ENCODE measurements at regions not wholly inside any gene's neighbourhood (a gene's known extent, or its start where the extent isn't known, plus 50 kb on each side); places are given as distances from the start of the nearest gene placed in this dataset.
A peak's percentile ranks its signal among the peaks of the same experiment; 100 is the strongest.
"Not testable (repeated sequence)": the region's sequence is repeated elsewhere in the genome, so short reads cannot be mapped to it uniquely, and the experiment has no call there.

- no peak for TF ChIP-seq CTCF (IDR thresholded peaks at IDR 0.05; ENCODE audit: low read depth, low read length)
- in situ Hi-C loops (cut with HindIII; ENCODE audit: low sequenced_read_pairs), result no loop called here
- H3K4me3 ChIP-seq (ENCODE audit: low read depth, low read length), result no peak overlapping the region
- DNase-seq (ENCODE audit: low read depth, low spot score), result no peak
Observed at GRCh38 chr5:112485934-112486355, 66.9 kb upstream of the EPB41L4A start.

- H3K4me3 ChIP-seq (ENCODE audit: low read depth, low read length), result no peak overlapping the region
- no peak for DNase-seq (ENCODE audit: low read depth, low spot score)
- TF ChIP-seq CTCF (IDR thresholded peaks at IDR 0.05; ENCODE audit: low read depth, low read length), result peak; percentile 38
- in situ Hi-C loops (cut with HindIII; ENCODE audit: low sequenced_read_pairs), result no loop called here
Observed at GRCh38 chr5:112491257-112491656, 72.2 kb upstream of the EPB41L4A start.

DNA sequence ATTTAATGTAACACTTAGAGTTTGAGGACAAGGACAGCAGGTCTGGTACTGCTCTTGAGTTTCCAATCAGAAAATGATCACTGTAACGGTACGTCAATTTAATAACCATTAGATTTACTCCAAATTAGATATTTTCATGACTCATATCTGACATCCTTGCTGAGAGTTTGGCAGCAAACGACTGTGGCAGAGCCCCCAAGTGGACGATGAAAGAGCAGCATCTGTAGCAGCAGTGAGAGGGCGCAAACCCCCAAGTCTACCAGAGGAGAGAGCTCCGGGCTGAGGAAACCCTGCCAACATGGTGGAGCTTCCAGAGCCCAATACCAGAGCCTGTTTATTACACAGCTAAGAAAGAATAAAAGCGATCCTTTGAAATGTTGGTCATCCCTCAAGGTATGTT lies 73.2 kb upstream of the EPB41L4A start:
- TF ChIP-seq CTCF (IDR thresholded peaks at IDR 0.05; ENCODE audit: low read depth, low read length), result peak; percentile 78
- in situ Hi-C loops (cut with HindIII; ENCODE audit: low sequenced_read_pairs), result no loop called here
- peak; percentile 60 for DNase-seq (ENCODE audit: low read depth, low spot score)
- no peak overlapping the region for H3K4me3 ChIP-seq (ENCODE audit: low read depth, low read length)

GRCh38 chr5:112503749-112504501 lies 84.8 kb upstream of the EPB41L4A start:
- in situ Hi-C loops (cut with HindIII; ENCODE audit: low sequenced_read_pairs); H3K4me3 ChIP-seq (ENCODE audit: low read depth, low read length); DNase-seq (ENCODE audit: low read depth, low spot score): not testable (repeated sequence)

GRCh38 chr5:112509097-112509496 lies 90.0 kb upstream of the EPB41L4A start:
- DNase-seq (ENCODE audit: low read depth, low spot score); in situ Hi-C loops (cut with HindIII; ENCODE audit: low sequenced_read_pairs); H3K4me3 ChIP-seq (ENCODE audit: low read depth, low read length): not testable (repeated sequence)

- H3K4me3 ChIP-seq (ENCODE audit: low read depth, low read length), result no peak overlapping the region
- no peak for DNase-seq (ENCODE audit: low read depth, low spot score)
- in situ Hi-C loops (cut with HindIII; ENCODE audit: low sequenced_read_pairs), result no loop called here
- TF ChIP-seq CTCF (IDR thresholded peaks at IDR 0.05; ENCODE audit: low read depth, low read length), result no peak
Observed at GRCh38 chr5:112511920-112512319, 92.8 kb upstream of the EPB41L4A start.

- no peak overlapping the region for H3K4me3 ChIP-seq (ENCODE audit: low read depth, low read length)
- in situ Hi-C loops (cut with HindIII; ENCODE audit: low sequenced_read_pairs), result no loop called here
- TF ChIP-seq CTCF (IDR thresholded peaks at IDR 0.05; ENCODE audit: low read depth, low read length), result no peak
- DNase-seq (ENCODE audit: low read depth, low spot score), result no peak
Observed at GRCh38 chr5:112512901-112513300, 93.8 kb upstream of the EPB41L4A start.

DNA sequence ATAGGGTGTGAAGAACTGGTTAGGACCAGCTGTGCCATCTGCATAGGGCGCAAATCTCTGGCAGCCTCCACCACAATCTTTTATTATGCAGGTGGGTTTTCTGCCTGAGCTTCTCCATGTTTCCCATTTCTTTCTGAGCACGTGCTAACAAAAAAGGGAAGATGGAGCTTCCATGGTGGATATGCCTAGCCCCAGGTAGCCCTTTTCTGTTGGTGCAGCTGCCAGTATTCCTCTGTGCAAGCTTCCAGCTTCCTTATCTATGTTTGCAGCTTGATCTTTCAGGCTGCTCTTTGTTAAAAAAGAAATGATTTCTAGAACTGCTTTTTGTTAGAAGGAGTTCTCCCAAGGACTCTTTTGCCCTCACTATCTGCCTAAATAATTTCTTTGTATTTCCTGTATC lies 95.0 kb upstream of the EPB41L4A start:
- no peak for TF ChIP-seq CTCF (IDR thresholded peaks at IDR 0.05; ENCODE audit: low read depth, low read length)
- in situ Hi-C loops (cut with HindIII; ENCODE audit: low sequenced_read_pairs), result no loop called here
- H3K4me3 ChIP-seq (ENCODE audit: low read depth, low read length), result no peak overlapping the region
- no peak for DNase-seq (ENCODE audit: low read depth, low spot score)

DNA sequence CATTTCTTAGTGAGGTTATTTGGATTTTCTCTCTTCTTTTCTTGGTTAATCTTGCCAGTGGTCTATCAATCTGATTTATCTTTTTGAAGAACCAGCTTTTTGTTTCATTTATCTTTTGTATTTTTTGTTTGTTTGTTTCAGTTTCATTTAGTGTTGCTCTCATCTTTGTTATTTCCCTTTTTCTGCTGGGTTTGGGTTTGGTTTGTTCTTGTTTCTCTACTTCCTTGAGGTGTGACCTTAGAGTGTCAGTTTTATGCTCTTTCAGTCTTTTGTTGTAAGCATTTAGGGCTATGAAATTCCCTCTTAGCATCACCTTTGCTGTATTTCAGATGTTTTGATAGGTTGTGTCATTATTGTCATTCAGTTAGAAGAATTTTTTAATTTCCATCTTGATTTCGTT lies 101.4 kb upstream of the EPB41L4A start:
- in situ Hi-C loops (cut with HindIII; ENCODE audit: low sequenced_read_pairs); H3K4me3 ChIP-seq (ENCODE audit: low read depth, low read length); DNase-seq (ENCODE audit: low read depth, low spot score): not testable (repeated sequence)

DNA sequence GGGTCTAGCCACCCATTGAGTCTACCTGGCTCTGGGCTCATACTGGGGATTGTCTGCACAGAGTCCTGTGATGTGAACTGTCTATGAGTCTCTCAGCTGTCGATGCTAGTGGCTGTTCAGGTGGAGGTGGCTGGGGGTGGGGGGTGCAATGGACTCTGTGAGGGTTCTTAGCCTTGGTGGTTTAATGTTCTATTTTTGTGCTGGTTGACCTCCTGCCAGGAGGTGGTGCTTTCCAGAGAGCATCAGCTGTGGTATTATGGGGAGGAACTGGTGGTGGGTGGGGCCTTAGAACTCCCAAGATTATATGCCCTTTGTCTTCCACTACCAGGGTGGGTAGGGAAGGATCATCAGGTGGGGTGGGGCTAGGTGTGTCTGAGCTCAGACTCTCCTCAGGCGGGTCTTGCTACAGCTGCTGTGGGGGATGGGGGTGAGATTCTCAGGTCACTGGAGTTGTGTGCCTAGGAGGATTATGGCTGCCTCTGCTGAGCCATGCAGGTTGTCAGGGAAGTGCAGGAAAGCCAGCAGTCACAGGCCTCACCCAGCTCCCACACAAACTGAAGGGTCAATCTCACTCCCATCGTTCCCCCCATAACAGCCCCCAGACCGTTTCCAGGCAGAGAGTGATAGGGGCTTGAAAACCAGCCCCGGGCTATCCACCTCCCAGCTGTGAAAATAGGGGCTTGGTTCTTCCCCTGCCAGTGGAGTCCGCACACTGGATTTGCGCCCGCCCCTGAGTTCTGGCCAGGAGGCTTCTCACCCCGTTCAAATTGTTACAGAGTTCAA lies 104.0 kb upstream of the EPB41L4A start:
- DNase-seq (ENCODE audit: low read depth, low spot score); H3K4me3 ChIP-seq (ENCODE audit: low read depth, low read length); in situ Hi-C loops (cut with HindIII; ENCODE audit: low sequenced_read_pairs): not testable (repeated sequence)
